Activated T-helper 2 cell treated with anti-CD3 and anti-CD28 coated beads, Interferon-gamma antibody, Interleukin-2, Interleukin-4, amounts not matched to agents 10 μg/mL and 5 μg/mL and 100 μg/mL, durations not matched to agents 14 hours and 24 hours and 36 hours (primary cell): ENCODE measurements at regions not wholly inside any gene's neighbourhood (a gene's known extent, or its start where the extent isn't known, plus 50 kb on each side); places are given as distances from the start of the nearest gene placed in this dataset.

Experiments
- DNase-seq: peaks from one replicate; pipeline ENCODE4 v3.0.0; 2021; ENCODE audit warnings: low spot score
- H3K27ac Mint-ChIP-seq: one replicate; pipeline ENCODE4 v1.8.0; 2021; ENCODE audit warnings: mixed read lengths
- H3K27me3 Mint-ChIP-seq: one replicate; pipeline ENCODE4 v1.8.0; 2021; ENCODE audit warnings: low read depth, mixed read lengths
- H3K36me3 Mint-ChIP-seq: one replicate; pipeline ENCODE4 v1.8.0; 2021; ENCODE audit warnings: low read depth, mixed read lengths
- H3K4me1 Mint-ChIP-seq: one replicate; pipeline ENCODE4 v1.8.0; 2021; ENCODE audit warnings: low read depth, mixed read lengths
- H3K4me3 Mint-ChIP-seq: one replicate; pipeline ENCODE4 v1.8.0; 2021; ENCODE audit warnings: low read depth, mild to moderate bottlenecking, moderate library complexity, mixed read lengths
- H3K9me3 Mint-ChIP-seq: one replicate; pipeline ENCODE4 v1.8.0; 2021; ENCODE audit warnings: mixed read lengths
- intact Hi-C: fragments of 100-400 bp; cut with micrococcal nuclease; formaldehyde crosslinking; loops from one replicate; pipeline ENCODE4 v1.15.1; 2023

DNA sequence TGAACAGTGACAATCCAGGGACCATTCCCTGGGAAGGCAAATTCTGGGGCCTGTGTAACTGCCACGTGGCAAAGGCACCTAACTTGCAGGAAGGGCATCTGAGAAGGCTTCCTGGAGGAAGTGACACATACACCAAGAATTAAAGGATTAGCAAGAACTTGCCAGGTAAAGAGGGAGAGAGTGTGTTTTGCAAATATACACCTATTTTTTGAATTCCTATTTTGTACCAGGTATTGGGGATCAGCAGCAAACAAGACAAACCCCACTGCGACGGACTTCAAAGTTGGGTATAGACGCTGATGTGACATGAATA lies 206.5 kb upstream of the ZMIZ1 start:
- Mint-ChIP-seq H3K27me3 (no peaks in the 10 kb centered on the region), H3K27ac (no peak overlapping the region)
- no peak for DNase-seq

DNA sequence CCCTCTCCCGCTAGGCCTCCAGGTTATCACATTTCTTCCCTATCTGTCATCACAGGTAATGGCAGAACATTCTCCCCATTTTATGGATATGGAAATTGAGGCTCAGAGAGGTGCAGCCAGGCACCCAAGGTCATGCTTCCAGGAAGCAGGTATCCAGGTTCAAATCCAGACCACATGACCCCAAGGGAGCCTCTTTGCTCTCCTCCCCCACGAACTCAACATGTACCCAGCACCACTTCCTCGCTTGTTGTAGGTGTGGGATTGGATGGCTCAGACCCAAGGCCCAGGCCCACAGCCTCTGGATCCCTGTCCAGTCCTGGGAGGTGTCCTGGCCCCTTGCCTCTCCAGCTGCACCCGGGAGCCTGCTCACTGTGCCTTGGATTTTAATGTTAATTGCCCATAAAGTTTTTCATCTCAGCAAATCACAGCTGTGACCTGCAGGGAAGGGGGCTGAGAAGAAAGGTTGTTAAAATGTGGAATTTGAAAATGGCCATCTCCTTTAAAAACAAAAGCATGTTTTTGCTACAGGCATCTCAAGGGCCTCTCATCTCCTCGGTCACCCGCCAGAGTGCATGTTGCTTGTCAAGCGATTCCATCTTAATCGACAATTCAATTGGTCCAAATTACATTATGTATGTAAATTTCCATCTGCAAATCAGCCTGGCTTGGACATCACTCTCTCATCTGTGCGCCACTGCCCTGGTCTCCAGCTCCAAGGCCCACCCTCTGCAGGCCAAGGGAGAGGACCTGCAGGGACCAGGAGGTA lies 205.4 kb upstream of the ZMIZ1 start:
- no peaks in the 10 kb centered on the region for H3K9me3 Mint-ChIP-seq
- intact Hi-C loops = no loop called here
- H3K27me3 Mint-ChIP-seq = no peaks in the 10 kb centered on the region
- no peaks in the 10 kb centered on the region for H3K36me3 Mint-ChIP-seq
- H3K4me1 Mint-ChIP-seq = no peaks in the 10 kb centered on the region
- H3K4me3 Mint-ChIP-seq = no peak overlapping the region
- DNase-seq = no peak
- H3K27ac Mint-ChIP-seq = no peak overlapping the region

More for the DNA sequence above, 206.5 kb upstream of the ZMIZ1 start:
- intact Hi-C loops = no loop called here
- no peaks in the 10 kb centered on the region for H3K9me3 Mint-ChIP-seq
- H3K36me3 Mint-ChIP-seq = no peaks in the 10 kb centered on the region
- H3K4me1 Mint-ChIP-seq = no peaks in the 10 kb centered on the region
- no peak overlapping the region for H3K4me3 Mint-ChIP-seq

- no peak for DNase-seq
- H3K36me3 Mint-ChIP-seq = no peaks in the 10 kb centered on the region
- H3K27me3 Mint-ChIP-seq = no peaks in the 10 kb centered on the region
- H3K27ac Mint-ChIP-seq = no peak overlapping the region
- no peak overlapping the region for H3K4me3 Mint-ChIP-seq
- no peaks in the 10 kb centered on the region for H3K4me1 Mint-ChIP-seq
- intact Hi-C loops = no loop called here
- H3K9me3 Mint-ChIP-seq = no peaks in the 10 kb centered on the region
Measured at GRCh38 chr10:78863906-78864239, 204.9 kb upstream of the ZMIZ1 start.

GRCh38 chr10:78864761-78865537 lies 203.8 kb upstream of the ZMIZ1 start:
- no peaks in the 10 kb centered on the region for H3K9me3 Mint-ChIP-seq
- no peaks in the 10 kb centered on the region for H3K36me3 Mint-ChIP-seq
- intact Hi-C loops = no loop called here
- DNase-seq = no peak
- no peak overlapping the region for H3K4me3 Mint-ChIP-seq
- H3K27ac Mint-ChIP-seq = no peak overlapping the region
- peaks cover 2% of the 10 kb centered on the region for H3K27me3 Mint-ChIP-seq
- no peaks in the 10 kb centered on the region for H3K4me1 Mint-ChIP-seq

DNA sequence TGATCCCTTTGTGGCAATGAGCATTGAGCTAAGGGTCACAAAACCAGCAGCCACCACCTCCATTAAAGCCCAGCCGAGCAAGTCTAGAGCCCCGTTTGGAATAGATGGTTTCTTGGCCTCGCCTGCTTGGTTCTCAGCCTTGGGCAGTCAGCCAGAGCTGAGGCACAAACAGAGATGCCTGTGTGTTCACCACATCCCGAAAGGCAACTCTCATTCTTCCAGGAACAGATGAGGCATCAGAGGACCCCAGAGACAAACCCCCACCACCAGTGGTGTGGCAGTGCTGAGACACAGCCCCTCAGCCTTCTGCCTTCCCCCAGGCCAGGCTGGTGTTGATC lies 203.3 kb upstream of the ZMIZ1 start:
- intact Hi-C loops = no loop called here
- H3K27me3 Mint-ChIP-seq = peaks cover 2% of the 10 kb centered on the region
- H3K9me3 Mint-ChIP-seq = no peaks in the 10 kb centered on the region
- H3K27ac Mint-ChIP-seq = no peak overlapping the region
- DNase-seq = no peak
- H3K4me3 Mint-ChIP-seq = no peak overlapping the region
- no peaks in the 10 kb centered on the region for H3K4me1 Mint-ChIP-seq
- H3K36me3 Mint-ChIP-seq = no peaks in the 10 kb centered on the region

- DNase-seq = no peak
- H3K9me3 Mint-ChIP-seq = no peaks in the 10 kb centered on the region
- intact Hi-C loops = no loop called here
- no peaks in the 10 kb centered on the region for H3K36me3 Mint-ChIP-seq
- H3K4me3 Mint-ChIP-seq = no peak overlapping the region
- H3K27me3 Mint-ChIP-seq = peaks cover 2% of the 10 kb centered on the region
- no peaks in the 10 kb centered on the region for H3K4me1 Mint-ChIP-seq
- no peak overlapping the region for H3K27ac Mint-ChIP-seq
Measured at GRCh38 chr10:78865931-78866717, 202.6 kb upstream of the ZMIZ1 start.

GRCh38 chr10:78866731-78867554 lies 201.8 kb upstream of the ZMIZ1 start:
- Mint-ChIP-seq H3K4me1 (no peaks in the 10 kb centered on the region), H3K36me3 (no peaks in the 10 kb centered on the region), H3K9me3 (no peaks in the 10 kb centered on the region), H3K27me3 (peaks cover 4% of the 10 kb centered on the region), H3K4me3 (no peak overlapping the region), H3K27ac (no peak overlapping the region)
- intact Hi-C loops = no loop called here
- DNase-seq = no peak

DNA sequence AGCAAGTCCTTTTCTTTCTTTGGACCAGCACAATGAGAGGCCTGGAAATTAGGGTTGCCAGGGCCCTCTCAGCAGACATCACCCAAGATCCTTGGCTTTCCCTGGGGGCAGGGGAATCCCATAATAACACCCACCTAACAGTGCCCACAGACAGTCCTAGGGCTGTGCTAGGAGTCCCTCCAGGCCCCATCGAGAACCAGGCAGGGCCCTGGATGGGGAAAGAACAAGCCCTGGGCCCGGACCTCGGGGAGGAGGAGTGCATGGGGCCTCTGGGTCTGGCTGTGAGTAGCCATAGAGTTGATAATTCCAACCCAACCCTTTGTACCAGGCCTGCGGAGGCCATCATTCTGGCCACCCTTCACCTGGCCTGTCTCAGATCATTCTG lies 201.2 kb upstream of the ZMIZ1 start:
- intact Hi-C loops = no loop called here
- Mint-ChIP-seq H3K27me3 (peaks cover 6% of the 10 kb centered on the region), H3K27ac (no peak overlapping the region), H3K4me3 (no peak overlapping the region), H3K9me3 (no peaks in the 10 kb centered on the region), H3K4me1 (no peaks in the 10 kb centered on the region), H3K36me3 (no peaks in the 10 kb centered on the region)
- DNase-seq = no peak

DNA sequence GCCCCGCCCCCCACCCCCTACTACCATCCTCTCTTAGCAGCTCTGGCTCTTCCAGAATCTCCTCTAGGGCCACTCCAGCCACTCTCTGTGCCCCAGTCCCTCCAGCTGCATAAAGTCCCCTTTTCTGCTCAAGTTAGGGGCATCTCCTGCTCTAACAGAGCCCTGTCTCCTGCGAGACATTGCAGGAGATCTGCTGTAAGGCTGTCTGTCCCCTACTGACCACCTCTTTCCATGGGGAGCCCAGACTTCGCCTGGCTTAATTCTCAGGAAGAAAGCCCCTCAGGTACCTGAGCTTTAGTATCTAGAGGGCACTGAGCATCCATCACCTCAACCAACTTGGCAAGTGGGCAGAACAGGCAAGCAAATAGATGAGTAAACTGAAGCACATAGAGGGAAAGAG lies 200.7 kb upstream of the ZMIZ1 start:
- Mint-ChIP-seq H3K9me3 (no peaks in the 10 kb centered on the region), H3K4me3 (no peak overlapping the region), H3K27ac (no peak overlapping the region), H3K4me1 (no peaks in the 10 kb centered on the region), H3K27me3 (peaks cover 6% of the 10 kb centered on the region), H3K36me3 (no peaks in the 10 kb centered on the region)
- intact Hi-C loops = no loop called here
- DNase-seq = no peak

DNA sequence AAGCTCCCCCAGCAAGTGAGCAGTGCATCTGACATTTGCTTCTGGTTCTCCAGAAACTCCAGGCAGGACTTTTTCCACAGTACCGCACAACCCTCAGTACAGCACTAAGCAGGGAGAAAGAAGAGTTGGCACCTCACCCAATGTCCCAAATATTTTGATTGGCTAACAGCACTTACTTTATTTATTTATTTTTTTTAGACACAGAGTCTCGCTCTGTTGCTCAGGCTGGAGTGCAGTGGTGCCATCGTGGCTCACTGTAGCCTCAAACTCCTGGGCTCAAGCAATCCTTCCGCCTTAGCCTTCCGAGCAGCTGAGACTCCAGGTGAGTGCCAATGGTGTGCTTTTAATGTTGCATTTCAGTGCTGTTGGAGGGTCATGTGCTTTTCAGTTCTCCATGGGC lies 200.3 kb upstream of the ZMIZ1 start:
- no peaks in the 10 kb centered on the region for H3K36me3 Mint-ChIP-seq
- intact Hi-C loops = no loop called here
- H3K4me1 Mint-ChIP-seq = no peaks in the 10 kb centered on the region
- H3K27ac Mint-ChIP-seq = no peak overlapping the region
- peaks cover 9% of the 10 kb centered on the region for H3K27me3 Mint-ChIP-seq
- DNase-seq = no peak
- no peaks in the 10 kb centered on the region for H3K9me3 Mint-ChIP-seq
- H3K4me3 Mint-ChIP-seq = no peak overlapping the region

- no peaks in the 10 kb centered on the region for H3K9me3 Mint-ChIP-seq
- intact Hi-C loops = no loop called here
- no peak for DNase-seq
- peaks cover 12% of the 10 kb centered on the region for H3K27me3 Mint-ChIP-seq
- H3K27ac Mint-ChIP-seq = no peak overlapping the region
- H3K4me1 Mint-ChIP-seq = no peaks in the 10 kb centered on the region
- H3K4me3 Mint-ChIP-seq = no peak overlapping the region
- no peaks in the 10 kb centered on the region for H3K36me3 Mint-ChIP-seq
Measured at GRCh38 chr10:78868861-78869260, 199.9 kb upstream of the ZMIZ1 start.

DNA sequence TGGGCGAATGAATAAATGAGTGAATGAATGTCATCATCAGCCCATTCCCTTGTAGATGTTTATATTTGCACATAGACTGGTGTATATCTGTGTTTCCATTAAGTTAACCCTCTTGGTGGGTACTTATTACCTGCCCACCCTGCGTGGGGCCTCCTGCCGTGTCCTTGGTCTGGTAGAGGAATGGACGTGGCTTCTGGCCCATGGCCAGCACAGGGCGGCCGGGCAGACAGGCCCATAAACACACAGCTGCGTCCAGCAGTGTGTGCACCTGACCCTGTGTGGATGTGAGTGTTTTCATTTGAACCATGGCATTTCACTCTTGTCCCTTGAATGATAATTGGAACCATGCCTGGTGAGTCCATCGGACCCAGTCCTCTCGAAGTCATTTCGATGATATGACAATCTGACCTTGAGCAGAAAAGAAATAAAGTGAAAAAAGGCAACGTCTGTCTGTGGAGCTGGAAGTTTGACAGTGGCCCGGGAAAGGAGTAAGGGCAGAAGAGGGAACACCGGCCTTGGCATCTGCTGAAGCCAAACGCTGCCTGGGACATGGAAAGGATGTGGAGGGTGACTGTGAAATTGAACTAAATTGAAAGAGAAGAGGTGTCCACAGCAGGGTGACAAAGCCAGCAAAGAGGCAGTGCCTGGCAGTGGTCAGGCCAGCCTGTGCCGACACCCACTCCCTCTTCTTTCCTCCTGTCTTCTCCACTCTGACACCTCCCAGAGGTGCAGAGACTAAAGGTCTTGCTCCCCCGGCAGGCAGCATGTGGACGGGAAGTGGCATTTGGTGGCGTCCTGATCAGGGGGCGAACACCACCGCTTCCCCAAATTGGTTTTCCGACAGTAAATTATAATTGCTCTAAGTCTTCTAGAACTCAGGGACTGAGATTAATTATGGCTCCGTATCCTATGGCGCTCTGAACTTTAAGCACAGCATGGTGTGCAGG lies 199.0 kb upstream of the ZMIZ1 start:
- no peak overlapping the region for H3K27ac Mint-ChIP-seq
- H3K27me3 Mint-ChIP-seq = peaks cover 18% of the 10 kb centered on the region
- no peaks in the 10 kb centered on the region for H3K9me3 Mint-ChIP-seq
- no peak for DNase-seq
- intact Hi-C loops = no loop called here
- H3K36me3 Mint-ChIP-seq = no peaks in the 10 kb centered on the region
- no peak overlapping the region for H3K4me3 Mint-ChIP-seq
- H3K4me1 Mint-ChIP-seq = no peaks in the 10 kb centered on the region
